ENCODE measurements at regions not wholly inside any gene's neighbourhood (a gene's known extent, or its start where the extent isn't known, plus 50 kb on each side); places are given as distances from the start of the nearest gene placed in this dataset.

GRCh38 chr2:146458585-146458984 is 1386.2 kb upstream of the ACVR2A start:
- Histone ChIP-seq H3K4me3 (ENCODE audit: low read length in 3 of 3) (no peak overlapping the region), H3K27ac (ENCODE audit: low read depth in 2 of 2, low read length in 2 of 2) (no peak overlapping the region), H3K9ac (ENCODE audit: low read length in 3 of 3) (no peak overlapping the region), H3K27me3 (ENCODE audit: control insufficient read depth, insufficient read depth, low read length) (no peaks in the 10 kb centered on the region), H3K9me3 (ENCODE audit: control insufficient read depth in 2 of 3, insufficient read depth in 1 of 3, low read length in 3 of 3) (peaks cover 0 to 8% (median 3%) of the 10 kb centered on the region in 3 donors), H3K4me1 (ENCODE audit: control insufficient read depth in 2 of 3, insufficient read depth in 2 of 3, low read depth in 1 of 3, low read length in 3 of 3) (no peaks in the 10 kb centered on the region), H3K36me3 (ENCODE audit: control insufficient read depth in 2 of 3, insufficient read depth in 3 of 3, low read length in 3 of 3) (no peaks in the 10 kb centered on the region)
- no peak for FAIRE-seq
- no peak for DNase-seq
- TF ChIP-seq CTCF (IDR thresholded peaks at IDR 0.05; ENCODE audit: borderline replicate concordance, extremely low read depth, insufficient read depth): no peak
- intact Hi-C loops (cut with DNase I): no loop called here

- intact Hi-C loops (cut with DNase I): no loop called here
- no peak for FAIRE-seq
- H3K9me3 ChIP-seq (ENCODE audit: control insufficient read depth in 2 of 3, insufficient read depth in 1 of 3, low read length in 3 of 3): peaks cover 0 to 4% (median 1%) of the 10 kb centered on the region in 3 donors
These were observed 1387.6 kb upstream of the ACVR2A start for GRCh38 chr2:146457221-146457620.

GRCh38 chr2:146455325-146455724 is 1389.5 kb upstream of the ACVR2A start:
- H3K4me3 ChIP-seq (ENCODE audit: low read length in 3 of 3): no peak overlapping the region
- intact Hi-C loops (cut with DNase I): no loop called here
- no peak overlapping the region for H3K9ac ChIP-seq (ENCODE audit: low read length in 3 of 3)

More at GRCh38 chr2:146457221-146457620, 1387.6 kb upstream of the ACVR2A start:
- DNase-seq: no peak
- Histone ChIP-seq H3K9ac (ENCODE audit: low read length in 3 of 3) (no peak overlapping the region), H3K27me3 (ENCODE audit: control insufficient read depth, insufficient read depth, low read length) (no peaks in the 10 kb centered on the region), H3K27ac (ENCODE audit: low read depth in 2 of 2, low read length in 2 of 2) (no peak overlapping the region), H3K36me3 (ENCODE audit: control insufficient read depth in 2 of 3, insufficient read depth in 3 of 3, low read length in 3 of 3) (no peaks in the 10 kb centered on the region), H3K4me3 (ENCODE audit: low read length in 3 of 3) (no peak overlapping the region), H3K4me1 (ENCODE audit: control insufficient read depth in 2 of 3, insufficient read depth in 2 of 3, low read depth in 1 of 3, low read length in 3 of 3) (no peaks in the 10 kb centered on the region)
- TF ChIP-seq CTCF (IDR thresholded peaks at IDR 0.05; ENCODE audit: borderline replicate concordance, extremely low read depth, insufficient read depth): no peak

More at GRCh38 chr2:146455325-146455724, 1389.5 kb upstream of the ACVR2A start:
- no peaks in the 10 kb centered on the region for H3K27me3 ChIP-seq (ENCODE audit: control insufficient read depth, insufficient read depth, low read length)
- no peak for TF ChIP-seq CTCF (IDR thresholded peaks at IDR 0.05; ENCODE audit: borderline replicate concordance, extremely low read depth, insufficient read depth)
- DNase-seq: no peak
- no peaks in the 10 kb centered on the region for H3K4me1 ChIP-seq (ENCODE audit: control insufficient read depth in 2 of 3, insufficient read depth in 2 of 3, low read depth in 1 of 3, low read length in 3 of 3)
- no peaks in the 10 kb centered on the region for H3K36me3 ChIP-seq (ENCODE audit: control insufficient read depth in 2 of 3, insufficient read depth in 3 of 3, low read length in 3 of 3)
- no peak for FAIRE-seq
- peaks cover 0 to 4% (median 0%) of the 10 kb centered on the region in 3 donors for H3K9me3 ChIP-seq (ENCODE audit: control insufficient read depth in 2 of 3, insufficient read depth in 1 of 3, low read length in 3 of 3)
- H3K27ac ChIP-seq (ENCODE audit: low read depth in 2 of 2, low read length in 2 of 2): no peak overlapping the region

Data from kidney (tissue), 13 donors.